ENCODE measurements at regions not wholly inside any gene's neighbourhood (a gene's known extent, or its start where the extent isn't known, plus 50 kb on each side); places are given as distances from the start of the nearest gene placed in this dataset.

- ATAC-seq = no peak
- TF ChIP-seq CREB5 (CRISPR knock-in tag; IDR thresholded peaks at IDR 0.05; ENCODE audit: low read depth) (no peak), ZNF70 (CRISPR knock-in tag; IDR thresholded peaks at IDR 0.05) (no peak), SNAI2 (CRISPR knock-in tag; IDR thresholded peaks at IDR 0.05) (no peak), ZNF8 (CRISPR knock-in tag; IDR thresholded peaks at IDR 0.05) (no peak), GLIS3 (CRISPR knock-in tag; IDR thresholded peaks at IDR 0.05) (no peak), TSHZ2 (CRISPR knock-in tag; IDR thresholded peaks at IDR 0.05) (no peak), ISL1 (CRISPR knock-in tag; IDR thresholded peaks at IDR 0.05) (no peak), ZFP3 (CRISPR knock-in tag; IDR thresholded peaks at IDR 0.05) (no peak), PPARA (CRISPR knock-in tag; IDR thresholded peaks at IDR 0.05; ENCODE audit: borderline replicate concordance) (no peak), POU6F1 (CRISPR knock-in tag; IDR thresholded peaks at IDR 0.05; ENCODE audit: borderline replicate concordance, low read depth) (no peak), ARNTL (CRISPR knock-in tag; IDR thresholded peaks at IDR 0.05; ENCODE audit: borderline replicate concordance, low read depth) (no peak), RARB (CRISPR knock-in tag; IDR thresholded peaks at IDR 0.05) (no peak), ZFP30 (CRISPR knock-in tag; IDR thresholded peaks at IDR 0.05) (no peak), BACH2 (CRISPR knock-in tag; IDR thresholded peaks at IDR 0.05; ENCODE audit: borderline replicate concordance) (no peak), ESRRG (CRISPR knock-in tag; IDR thresholded peaks at IDR 0.05) (no peak), ZC3H10 (CRISPR knock-in tag; IDR thresholded peaks at IDR 0.05) (no peak)
- TF ChIP-seq, protein P1, sequence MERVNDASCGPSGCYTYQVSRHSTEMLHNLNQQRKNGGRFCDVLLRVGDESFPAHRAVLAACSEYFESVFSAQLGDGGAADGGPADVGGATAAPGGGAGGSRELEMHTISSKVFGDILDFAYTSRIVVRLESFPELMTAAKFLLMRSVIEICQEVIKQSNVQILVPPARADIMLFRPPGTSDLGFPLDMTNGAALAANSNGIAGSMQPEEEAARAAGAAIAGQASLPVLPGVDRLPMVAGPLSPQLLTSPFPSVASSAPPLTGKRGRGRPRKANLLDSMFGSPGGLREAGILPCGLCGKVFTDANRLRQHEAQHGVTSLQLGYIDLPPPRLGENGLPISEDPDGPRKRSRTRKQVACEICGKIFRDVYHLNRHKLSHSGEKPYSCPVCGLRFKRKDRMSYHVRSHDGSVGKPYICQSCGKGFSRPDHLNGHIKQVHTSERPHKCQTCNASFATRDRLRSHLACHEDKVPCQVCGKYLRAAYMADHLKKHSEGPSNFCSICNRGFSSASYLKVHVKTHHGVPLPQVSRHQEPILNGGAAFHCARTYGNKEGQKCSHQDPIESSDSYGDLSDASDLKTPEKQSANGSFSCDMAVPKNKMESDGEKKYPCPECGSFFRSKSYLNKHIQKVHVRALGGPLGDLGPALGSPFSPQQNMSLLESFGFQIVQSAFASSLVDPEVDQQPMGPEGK (CRISPR knock-in tag; IDR thresholded peaks at IDR 0.05; ENCODE audit: borderline replicate concordance) = no peak
- TF ChIP-seq, protein P2, sequence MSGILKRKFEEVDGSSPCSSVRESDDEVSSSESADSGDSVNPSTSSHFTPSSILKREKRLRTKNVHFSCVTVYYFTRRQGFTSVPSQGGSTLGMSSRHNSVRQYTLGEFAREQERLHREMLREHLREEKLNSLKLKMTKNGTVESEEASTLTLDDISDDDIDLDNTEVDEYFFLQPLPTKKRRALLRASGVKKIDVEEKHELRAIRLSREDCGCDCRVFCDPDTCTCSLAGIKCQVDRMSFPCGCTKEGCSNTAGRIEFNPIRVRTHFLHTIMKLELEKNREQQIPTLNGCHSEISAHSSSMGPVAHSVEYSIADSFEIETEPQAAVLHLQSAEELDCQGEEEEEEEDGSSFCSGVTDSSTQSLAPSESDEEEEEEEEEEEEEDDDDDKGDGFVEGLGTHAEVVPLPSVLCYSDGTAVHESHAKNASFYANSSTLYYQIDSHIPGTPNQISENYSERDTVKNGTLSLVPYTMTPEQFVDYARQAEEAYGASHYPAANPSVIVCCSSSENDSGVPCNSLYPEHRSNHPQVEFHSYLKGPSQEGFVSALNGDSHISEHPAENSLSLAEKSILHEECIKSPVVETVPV (CRISPR knock-in tag; IDR thresholded peaks at IDR 0.05) = no peak
Measured at GRCh38 chr4:93960916-93961315, 132.4 kb downstream of the ATOH1 start.

DNA sequence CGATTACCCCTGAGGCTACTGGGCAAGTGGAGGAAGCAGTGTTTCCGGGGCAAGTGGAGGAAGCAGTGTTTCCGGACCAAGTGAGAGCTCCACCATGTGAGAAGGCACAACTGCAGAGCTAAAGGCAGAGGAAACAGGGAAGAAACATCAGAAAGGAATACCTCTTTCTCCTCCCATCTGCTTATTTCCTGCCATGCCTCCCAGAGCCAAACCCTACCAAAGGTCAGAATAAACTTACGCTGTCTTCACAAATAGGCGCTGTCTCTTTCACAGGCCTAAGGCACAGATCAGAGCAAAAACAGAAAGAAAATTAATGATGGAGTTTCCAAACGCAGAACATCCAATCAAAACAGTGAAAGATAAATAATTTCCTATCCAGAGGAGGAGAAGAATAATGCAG, 153.0 kb downstream of the ATOH1 start:
- ATAC-seq = no peak
- no peak for TF ChIP-seq OSR1 (CRISPR knock-in tag; IDR thresholded peaks at IDR 0.05)
- no peak for TF ChIP-seq ZNF565 (CRISPR knock-in tag; conservative IDR thresholded peaks at IDR 0.05; ENCODE audit: low read depth)
- no peak for TF ChIP-seq ISL1 (CRISPR knock-in tag; IDR thresholded peaks at IDR 0.05)
- no peak for TF ChIP-seq ZNF8 (CRISPR knock-in tag; IDR thresholded peaks at IDR 0.05)
- TF ChIP-seq ZC3H10 (CRISPR knock-in tag; IDR thresholded peaks at IDR 0.05) = no peak
- TF ChIP-seq, protein P2 (CRISPR knock-in tag; IDR thresholded peaks at IDR 0.05) = no peak

- no peak for ATAC-seq
- TF ChIP-seq ZFP3 (CRISPR knock-in tag; IDR thresholded peaks at IDR 0.05) = no peak
- no peak for TF ChIP-seq POU6F1 (CRISPR knock-in tag; IDR thresholded peaks at IDR 0.05; ENCODE audit: borderline replicate concordance, low read depth)
- no peak for TF ChIP-seq ZNF565 (CRISPR knock-in tag; conservative IDR thresholded peaks at IDR 0.05; ENCODE audit: low read depth)
- TF ChIP-seq ESRRG (CRISPR knock-in tag; IDR thresholded peaks at IDR 0.05) = no peak
- no peak for TF ChIP-seq RARB (CRISPR knock-in tag; IDR thresholded peaks at IDR 0.05)
- no peak for TF ChIP-seq ARNTL (CRISPR knock-in tag; IDR thresholded peaks at IDR 0.05; ENCODE audit: borderline replicate concordance, low read depth)
- TF ChIP-seq CREB5 (CRISPR knock-in tag; IDR thresholded peaks at IDR 0.05; ENCODE audit: low read depth) = no peak
- TF ChIP-seq OSR1 (CRISPR knock-in tag; IDR thresholded peaks at IDR 0.05) = no peak
- TF ChIP-seq ZFP30 (CRISPR knock-in tag; IDR thresholded peaks at IDR 0.05) = no peak
- TF ChIP-seq PPARA (CRISPR knock-in tag; IDR thresholded peaks at IDR 0.05; ENCODE audit: borderline replicate concordance) = no peak
Measured at GRCh38 chr4:93982255-93982654, 153.7 kb downstream of the ATOH1 start.
